HG03095 (cell line): ENCODE measurements at regions not wholly inside any gene's neighbourhood (a gene's known extent, or its start where the extent isn't known, plus 50 kb on each side); places are given as distances from the start of the nearest gene placed in this dataset.
"Not testable (repeated sequence)": the region's sequence is repeated elsewhere in the genome, so short reads cannot be mapped to it uniquely, and the experiment has no call there.

Experiments
- ATAC-seq: cut with Tn5 transposase; IDR thresholded peaks from one replicate; pipeline ENCODE4 v1.9.1; 2021; ENCODE audit warnings: moderate library complexity; ENCODE audit not compliant: unreplicated experiment

DNA sequence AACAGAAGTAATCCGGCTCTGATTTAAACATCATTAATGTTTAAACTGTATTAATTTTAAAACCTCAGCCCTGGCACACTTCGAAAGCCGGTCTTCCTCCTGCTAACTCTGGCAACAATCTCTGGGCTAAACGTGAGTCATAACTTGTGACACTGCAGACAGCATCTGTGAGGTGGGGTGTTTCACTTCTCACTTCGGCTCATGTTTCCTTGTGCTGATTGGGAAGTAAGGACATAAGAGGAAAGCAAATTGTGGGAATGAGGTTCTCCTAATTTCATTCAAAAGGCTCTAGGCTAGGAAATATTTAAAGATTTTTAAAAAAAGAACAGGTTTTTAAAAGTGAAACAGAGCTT, 139.9 kb upstream of the USP9X start:
- peak; percentile 57 for ATAC-seq

DNA sequence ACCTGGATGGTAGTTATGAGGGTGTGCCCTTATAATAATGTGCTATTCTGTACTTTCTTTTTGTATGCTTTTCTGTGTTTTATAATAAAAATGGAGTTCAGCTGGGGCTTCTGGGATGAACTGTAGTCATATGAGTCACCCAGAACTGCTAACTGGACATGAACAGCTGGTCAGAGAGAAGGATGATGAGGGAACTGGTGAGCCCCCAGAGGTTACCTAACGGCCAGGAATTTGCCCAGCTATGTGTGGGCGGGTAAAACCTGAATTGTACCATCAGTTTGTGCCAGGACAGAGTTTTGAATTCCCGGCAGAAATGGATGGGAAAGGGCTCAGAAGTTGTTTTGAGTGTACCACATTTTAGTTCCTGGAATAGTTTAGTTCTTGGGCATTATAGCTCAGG, 138.0 kb upstream of the USP9X start:
- ATAC-seq: no peak

DNA sequence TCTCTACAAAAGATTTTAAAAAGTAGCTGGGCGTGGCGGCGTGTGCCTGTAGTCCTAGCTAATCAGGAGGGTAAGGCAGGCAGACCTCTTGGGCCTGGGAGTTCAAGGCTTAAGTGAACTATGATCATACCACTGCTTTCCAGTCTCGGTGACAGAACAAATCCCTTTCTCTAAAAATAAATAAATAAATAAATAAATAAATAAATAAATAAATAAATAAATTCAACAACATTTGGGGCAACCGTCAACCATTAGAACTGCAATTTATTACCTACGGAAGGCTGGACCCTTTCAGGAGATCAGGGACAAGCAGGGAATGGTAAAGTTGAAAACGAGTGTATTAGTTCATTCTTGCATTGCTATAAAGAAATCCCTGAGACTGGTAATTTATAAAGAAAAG, 136.2 kb upstream of the USP9X start:
- ATAC-seq: no peak

DNA sequence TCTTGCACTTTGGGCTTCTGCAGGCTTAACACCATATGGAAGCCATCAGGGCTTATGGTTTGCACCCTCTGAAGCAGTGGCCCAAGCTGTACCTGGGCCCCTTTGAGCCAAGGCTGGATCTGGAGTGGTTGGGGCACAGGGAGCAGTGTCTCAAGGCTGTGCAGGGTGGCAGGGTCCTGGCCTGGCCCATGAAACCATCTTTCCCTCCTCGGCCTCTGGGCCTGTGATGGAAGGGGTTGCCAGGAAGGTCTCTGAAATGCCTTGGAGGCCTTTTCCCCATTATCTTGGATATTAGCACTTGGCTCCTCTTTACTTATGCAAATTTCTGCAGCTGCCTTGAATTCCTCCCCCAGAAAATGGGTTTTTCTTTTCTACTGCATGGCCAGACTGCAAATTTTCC, 134.7 kb upstream of the USP9X start:
- no peak for ATAC-seq

DNA sequence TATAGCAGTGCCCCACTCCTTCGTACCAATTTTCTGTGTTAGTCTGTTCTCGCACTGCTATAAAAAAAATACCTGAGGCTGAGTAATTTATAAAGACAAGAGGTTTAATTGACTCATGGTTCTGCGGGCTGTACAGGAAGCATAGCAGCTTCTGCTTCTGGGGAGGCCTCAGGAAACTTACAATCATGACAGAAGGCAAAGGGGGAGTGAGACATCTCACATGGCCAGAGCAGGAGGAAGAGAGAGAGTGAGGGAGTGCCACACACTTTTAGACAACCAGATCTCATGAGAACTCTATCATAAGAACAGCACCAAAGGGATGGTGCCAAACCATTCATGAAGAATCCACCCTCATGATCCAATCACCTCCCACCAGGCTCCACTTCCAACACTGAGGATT, 133.8 kb upstream of the USP9X start:
- ATAC-seq: not testable (repeated sequence)

DNA sequence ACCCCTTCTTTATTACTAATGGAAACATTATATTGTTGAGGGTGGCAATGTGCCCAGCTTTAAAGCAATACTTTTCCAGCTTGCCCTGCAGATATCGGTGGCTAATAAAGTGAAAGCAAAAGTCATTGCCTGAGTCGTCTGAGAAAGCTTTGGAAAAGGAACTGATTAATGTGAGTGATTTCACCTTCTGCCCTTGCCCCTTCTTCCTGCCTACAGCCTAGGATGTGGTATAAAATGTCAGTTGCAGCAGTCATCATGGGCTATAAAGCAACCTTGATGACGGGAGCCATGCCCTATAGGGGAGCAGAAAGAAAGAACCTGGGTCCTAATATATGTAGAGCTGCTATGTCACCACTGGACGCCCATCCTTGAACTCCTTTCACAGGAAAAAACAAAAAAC, 132.4 kb upstream of the USP9X start:
- ATAC-seq: no peak

DNA sequence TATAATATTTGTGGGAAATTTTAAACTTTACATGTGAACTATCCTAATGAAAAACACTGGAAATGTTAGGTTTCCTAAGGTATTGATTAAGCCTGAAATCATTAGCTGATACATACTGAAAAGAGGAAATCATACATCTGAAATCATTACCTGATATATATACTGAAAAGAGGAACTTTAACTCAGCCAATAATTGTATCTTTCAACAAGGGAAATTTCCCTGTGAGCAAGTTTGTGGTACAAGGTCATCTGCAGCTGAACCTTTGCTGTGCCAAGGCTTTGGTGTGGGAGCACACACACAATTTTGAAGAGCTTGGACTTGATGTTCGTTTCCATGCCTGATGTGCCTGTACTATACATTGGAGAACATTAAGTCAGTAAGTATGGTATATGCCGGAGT, 131.9 kb upstream of the USP9X start:
- ATAC-seq: peak; percentile 60

DNA sequence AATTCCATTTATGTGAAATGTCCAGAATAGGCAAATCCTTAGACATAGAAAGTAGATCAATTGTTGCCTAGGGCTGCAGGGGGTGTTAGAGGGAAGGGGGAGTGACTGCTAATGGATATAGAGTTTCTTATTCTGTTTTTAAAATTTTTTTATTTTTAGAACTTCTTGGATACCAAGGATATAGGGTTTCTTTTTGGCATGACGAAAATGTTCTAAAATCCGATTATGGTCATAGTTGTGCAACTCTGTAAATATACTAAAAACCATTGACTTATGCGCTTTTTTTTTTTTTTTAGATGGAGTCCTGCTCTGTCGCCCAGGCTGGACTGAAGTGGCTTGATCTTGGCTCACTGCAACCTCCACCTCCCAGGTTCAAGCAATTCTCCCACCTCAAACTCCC, 125.2 kb upstream of the USP9X start:
- no peak for ATAC-seq

DNA sequence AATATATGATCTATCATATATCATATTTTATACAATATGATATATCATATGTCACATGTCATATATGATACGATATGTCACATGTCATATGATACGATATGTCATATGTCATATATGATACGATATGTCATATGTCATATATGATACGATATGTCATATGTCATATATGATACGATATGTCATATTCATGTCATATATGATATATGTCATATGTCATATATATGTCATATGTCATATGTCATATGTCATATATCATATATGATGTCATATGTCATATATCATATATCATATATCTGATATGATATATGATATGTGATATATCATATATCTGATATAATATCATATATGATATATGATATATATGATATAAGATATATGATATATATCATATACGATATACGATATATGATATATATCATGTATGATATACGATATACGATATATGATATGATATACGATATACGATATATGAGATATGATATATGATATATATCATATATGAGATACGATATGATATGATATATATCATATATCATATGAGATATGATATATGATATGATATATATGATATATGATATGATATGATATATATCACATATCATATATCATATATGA, 122.3 kb upstream of the USP9X start:
- no peak for ATAC-seq

DNA sequence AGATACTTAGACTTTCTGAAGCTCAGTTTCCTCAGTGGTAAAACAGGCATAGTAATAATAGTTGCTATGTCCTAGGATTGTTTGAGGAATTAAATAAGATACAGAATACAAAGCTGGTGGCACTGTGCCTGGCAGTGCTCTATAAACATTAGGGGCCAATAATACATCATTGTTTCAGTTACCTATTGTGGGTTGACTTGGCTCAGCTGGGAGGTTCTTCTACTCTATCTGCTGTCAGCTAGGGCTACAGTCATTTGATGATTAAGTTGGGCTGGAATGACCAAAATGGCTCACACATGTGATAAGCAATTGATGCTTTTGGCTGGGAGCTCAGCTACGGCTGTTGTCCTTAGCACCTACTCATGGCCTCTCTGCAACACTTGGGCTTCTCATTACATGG, 121.2 kb upstream of the USP9X start:
- no peak for ATAC-seq

DNA sequence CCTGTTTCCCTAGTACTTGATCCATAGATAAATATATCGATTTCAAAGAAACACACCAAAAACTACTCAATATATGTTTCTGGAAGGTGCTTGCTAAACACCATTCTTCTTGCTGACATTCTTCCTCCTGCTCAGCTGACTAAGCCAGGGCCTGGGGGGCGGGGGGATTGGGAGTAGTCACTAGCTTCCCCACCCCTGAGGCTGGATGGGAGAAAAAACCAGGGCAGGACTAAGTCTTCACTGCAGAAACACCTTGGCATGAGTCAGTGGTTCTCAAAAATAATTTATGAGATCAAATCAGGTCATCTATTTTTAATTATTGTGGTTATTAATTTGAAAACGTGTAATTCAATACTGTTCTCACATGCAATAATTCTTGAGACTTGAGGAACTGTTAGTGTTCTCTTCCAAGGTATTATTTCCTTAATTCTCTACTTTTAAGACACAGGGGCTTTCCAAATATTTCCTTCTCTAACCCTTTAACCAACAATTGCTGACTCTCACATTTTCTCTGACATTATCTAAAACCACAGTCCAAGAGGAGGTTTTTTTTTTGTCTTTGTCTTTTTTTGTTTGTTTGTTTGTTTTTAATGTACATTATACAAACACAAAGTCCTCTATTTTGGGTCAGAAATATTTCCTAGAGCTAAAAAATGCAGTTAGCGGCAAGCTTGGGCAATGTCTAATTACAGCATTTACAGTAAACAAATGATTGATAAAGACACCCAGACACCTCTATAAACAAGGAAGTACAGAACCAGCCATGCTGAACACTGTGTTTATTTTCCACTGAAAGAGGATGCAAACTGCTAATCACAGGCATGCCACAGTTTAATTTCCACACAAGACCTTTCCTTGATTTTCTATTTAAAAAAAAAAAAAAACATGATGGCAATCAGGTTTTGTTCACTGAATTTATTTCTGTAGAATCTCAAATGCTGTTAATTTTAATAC, 120.3 kb upstream of the USP9X start:
- no peak for ATAC-seq

DNA sequence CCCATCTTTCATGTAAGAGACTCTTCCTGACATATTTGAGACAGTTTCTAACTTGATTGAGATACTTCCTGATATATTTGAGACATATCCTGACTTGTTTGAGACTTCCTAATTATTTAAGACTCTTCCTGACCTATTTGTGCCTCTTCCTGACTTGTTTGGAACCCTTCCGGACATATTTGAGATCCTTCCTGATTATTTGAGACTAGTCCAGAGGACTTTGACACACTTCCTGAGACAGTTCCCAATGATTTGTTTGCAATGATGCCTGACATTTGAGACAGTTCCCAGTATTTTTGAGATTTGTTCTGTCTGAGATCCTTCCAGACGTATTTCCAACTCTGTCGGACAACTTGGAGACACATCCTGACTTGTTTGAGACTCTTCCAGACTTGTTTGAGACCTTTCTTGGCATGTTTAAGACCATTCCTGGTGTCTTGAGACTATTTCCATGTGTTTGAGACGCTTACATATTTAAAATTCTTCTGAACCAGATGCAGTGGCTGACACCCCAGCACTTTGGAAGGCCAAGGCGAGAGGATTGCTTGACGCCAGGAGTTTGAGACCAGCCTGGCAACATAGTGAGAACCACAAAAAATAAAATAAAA, 118.9 kb upstream of the USP9X start:
- ATAC-seq: no peak

DNA sequence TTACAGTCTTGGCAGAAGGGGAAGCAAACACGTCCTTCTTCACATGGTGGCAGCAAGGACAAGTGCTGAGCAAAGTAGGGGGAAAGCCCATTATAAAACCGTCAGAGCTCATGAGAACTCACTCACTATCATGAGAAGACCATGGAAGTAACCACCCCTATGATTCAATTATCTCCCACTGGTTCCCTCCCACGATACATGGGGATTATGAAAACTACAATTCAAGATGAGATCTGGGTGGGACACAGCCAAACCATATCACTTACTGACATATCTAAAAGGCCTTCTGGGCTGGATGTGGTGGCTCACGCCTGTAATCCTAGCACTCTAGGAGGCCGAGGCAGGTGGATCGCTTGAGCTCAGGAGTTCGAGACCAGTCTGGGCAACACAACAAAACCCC, 117.1 kb upstream of the USP9X start:
- no peak for ATAC-seq

DNA sequence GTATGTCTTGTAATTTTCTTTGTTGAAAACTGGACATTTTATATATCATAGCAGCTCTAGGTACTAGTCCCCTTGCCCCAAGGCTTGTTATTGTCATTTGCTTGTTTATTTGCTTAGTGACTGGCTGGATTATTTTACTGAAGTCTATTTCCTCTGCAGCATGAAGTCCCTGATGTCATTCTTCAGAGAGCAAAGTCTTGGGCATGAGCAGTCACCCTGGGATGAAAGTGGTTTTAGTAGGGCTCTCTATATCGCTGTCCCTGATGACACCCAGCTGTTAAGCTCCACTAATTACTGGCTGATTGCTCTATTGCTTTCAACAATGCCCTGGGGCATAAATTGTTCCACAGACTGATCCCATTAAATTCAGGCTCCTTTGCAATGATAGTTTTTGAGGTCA, 113.5 kb upstream of the USP9X start:
- no peak for ATAC-seq

DNA sequence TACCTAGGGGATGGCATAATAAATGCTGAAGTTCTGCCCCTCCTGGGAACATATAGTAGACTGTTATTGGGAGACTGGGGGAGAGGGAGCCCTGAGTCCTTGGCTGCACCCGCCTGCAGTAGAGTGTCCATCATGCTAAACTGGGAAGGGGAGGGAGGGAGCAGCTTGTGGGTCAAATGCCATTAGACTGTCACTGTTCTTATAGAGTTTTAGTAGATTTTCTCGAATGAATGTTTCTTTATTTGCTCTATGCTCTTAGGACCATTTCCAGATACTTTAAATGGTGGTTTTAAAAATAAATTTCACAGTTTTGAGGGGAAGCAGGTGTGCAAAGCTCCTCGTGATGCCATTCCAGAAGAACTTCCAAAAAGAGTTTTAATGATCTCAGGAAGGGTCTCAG, 111.6 kb upstream of the USP9X start:
- no peak for ATAC-seq

DNA sequence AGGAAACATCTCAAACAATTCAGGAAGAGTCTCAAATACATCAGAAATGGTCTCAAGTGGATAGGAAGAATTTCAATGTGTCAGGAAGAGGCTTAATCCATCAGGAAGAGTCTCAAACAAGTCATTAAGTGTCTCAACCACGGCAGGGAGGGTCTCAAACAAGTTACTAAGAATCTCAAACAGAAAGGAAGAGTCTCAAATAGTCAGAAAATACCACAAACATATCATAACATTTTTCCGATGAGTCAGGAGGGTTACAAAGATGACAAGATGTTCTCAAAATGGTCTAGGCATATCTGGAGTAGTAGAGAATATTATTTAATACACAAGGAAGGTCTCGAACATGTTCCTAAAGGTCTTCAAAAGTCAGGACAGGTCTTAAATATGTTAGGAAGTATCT, 109.3 kb upstream of the USP9X start:
- ATAC-seq: no peak

DNA sequence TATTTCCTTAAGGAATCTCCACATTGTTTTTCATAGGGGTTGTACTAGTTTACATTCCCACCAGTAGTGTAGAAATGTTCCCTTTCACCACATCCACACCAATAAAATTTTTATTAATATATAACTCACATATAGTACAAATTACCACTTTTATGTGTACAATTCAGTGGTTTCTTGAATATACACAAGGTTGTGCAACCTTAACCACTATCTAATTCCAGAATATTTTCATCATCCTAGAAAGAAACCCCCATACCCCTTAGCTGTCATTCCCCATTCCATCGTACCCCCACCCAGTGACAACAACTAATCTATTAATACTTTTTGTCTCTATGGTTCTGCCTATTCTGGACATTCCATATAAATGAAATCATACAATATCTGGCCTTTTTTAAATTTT, 108.3 kb upstream of the USP9X start:
- no peak for ATAC-seq

DNA sequence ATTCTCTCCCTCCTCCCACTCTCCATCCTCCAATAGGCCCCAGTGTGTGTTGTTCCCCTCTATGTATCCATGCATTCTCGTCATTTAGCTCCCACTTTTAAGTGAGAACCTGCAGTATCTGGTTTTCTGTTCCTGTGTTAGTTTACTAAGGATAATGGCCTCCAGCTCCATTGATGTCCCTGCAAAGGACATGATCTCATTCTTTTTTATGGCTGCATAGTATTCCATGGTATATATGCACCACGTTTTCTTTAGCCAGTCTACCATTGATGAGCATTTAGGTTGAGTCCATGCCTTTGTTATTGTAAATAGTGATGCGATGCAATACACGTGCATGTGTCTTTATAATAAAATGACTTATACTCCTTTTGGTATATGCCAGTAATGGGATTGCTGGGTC, 100.3 kb upstream of the USP9X start:
- ATAC-seq: no peak

DNA sequence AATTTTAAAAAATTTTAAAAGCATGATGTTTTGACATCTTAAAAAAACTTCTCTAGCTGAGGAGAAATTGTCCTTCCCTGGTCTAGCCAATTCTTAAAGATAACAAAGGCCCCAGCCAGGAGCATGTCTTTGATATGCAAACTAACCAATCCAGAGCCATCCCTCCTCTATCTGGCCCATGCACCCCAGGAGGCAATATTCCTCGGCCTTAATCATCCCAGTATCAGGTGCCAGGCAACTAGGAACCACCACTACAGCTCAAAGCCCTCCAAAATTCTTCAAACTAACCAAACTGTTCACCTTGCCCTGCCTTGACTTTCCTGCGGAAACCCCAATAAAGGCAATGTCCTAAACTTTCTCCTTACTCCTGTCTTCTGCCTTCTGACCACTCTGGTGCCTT, 97.8 kb upstream of the USP9X start:
- no peak for ATAC-seq

DNA sequence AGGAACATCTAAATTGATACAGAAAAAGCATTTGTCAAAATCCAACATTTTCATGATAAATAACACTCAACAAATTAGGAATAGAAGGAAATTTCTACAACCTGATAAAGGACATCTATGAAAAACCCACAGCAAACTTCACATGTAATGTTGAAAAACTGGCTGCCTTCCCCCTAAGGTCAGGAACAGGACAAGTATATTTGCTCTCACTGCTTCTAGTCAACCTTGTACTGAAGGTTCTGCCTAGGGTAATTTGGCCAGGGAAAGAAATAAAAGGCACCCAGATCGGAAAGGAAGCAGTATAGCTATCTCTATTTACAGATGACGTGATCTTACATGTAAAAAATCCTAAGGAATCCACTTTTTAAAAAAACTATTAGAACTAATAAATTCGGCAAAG, 97.1 kb upstream of the USP9X start:
- ATAC-seq: no peak

DNA sequence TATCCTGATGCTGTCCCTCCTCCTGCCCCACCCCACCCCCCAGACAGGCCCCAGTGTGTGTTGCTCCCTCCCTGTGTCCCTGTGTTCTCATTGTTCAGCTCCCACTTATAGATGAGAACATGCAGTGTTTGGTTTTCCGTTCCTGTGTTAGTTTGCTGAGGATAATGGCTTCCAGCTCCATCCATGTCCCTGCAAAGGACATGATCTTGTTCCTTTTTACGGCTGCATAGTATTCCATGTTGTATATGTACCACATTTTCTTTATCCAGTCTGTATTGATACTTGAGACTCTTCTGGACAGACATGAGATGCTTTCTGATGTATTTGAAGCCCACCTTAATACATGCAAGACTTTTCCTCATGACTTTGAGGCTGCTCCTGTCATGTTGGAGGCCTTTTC, 91.8 kb upstream of the USP9X start:
- ATAC-seq: not testable (repeated sequence)

DNA sequence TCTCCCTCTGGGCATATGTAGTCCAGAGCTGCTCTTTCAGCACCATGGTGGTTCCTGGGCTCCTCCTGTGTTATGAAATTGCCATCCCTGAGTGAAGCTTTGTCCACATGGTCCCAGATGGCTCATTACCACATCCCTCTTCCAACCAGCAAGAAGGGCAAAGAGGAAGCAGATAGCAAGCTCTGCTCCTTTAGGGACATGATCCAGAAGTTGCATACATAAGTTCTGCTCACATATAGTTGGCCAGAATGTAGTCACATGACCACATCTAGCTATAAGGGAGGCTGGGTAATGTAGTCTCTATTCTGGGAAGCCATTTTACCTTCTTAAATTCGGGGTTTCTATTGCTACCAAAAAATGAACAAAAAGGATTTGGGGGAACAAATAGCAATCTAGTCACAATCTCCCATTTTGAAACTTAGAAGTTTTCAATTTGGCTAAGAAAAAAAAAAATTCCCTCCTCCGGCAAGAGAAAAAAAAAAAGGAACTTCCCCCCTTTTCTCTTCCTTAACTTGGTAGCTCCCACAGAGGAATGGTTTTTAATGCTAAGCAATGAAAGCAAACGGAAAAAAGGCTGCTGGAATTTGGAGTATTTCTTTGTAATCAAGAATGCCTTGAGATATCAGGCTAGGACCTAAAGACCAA, 88.2 kb upstream of the USP9X start:
- no peak for ATAC-seq
